NCI-H2196 (cell line): ENCODE measurements at regions not wholly inside any gene's neighbourhood (a gene's known extent, or its start where the extent isn't known, plus 50 kb on each side); places are given as distances from the start of the nearest gene placed in this dataset.
A peak's percentile ranks its signal among the peaks of the same experiment; 100 is the strongest.

Source experiments
- DNase-seq: peaks from one replicate; lab custom pipeline; 2025; ENCODE audit not compliant: unreplicated experiment; lab: John Stamatoyannopoulos, UW

- no peak for DNase-seq
These were observed 125.0 kb upstream of the JUN start for GRCh38 chr1:58908561-58909560.

- DNase-seq = no peak
These were observed 126.3 kb upstream of the JUN start for GRCh38 chr1:58909914-58910681.

GRCh38 chr1:58911841-58912499 is 128.1 kb upstream of the JUN start:
- DNase-seq = no peak

- DNase-seq = no peak
These were observed 131.1 kb upstream of the JUN start for GRCh38 chr1:58914925-58915324.

GRCh38 chr1:58917436-58917835 is 133.6 kb upstream of the JUN start:
- no peak for DNase-seq

- DNase-seq = no peak
These were observed 135.5 kb upstream of the JUN start for GRCh38 chr1:58919226-58919958.

- DNase-seq = no peak
These were observed 136.1 kb upstream of the JUN start for GRCh38 chr1:58919959-58920321.

GRCh38 chr1:58921342-58921741 is 137.5 kb upstream of the JUN start:
- DNase-seq = no peak

- DNase-seq = no peak
These were observed 137.9 kb upstream of the JUN start for GRCh38 chr1:58921751-58922150.

GRCh38 chr1:58922302-58923089 is 138.6 kb upstream of the JUN start:
- no peak for DNase-seq

- DNase-seq = no peak
These were observed 139.2 kb upstream of the JUN start for GRCh38 chr1:58923090-58923470.

GRCh38 chr1:58924016-58924565 is 140.2 kb upstream of the JUN start:
- DNase-seq = no peak

- no peak for DNase-seq
These were observed 141.0 kb upstream of the JUN start for GRCh38 chr1:58924821-58925220.

- DNase-seq = no peak
These were observed 141.4 kb upstream of the JUN start for GRCh38 chr1:58925247-58925646.

- DNase-seq = no peak
These were observed 142.3 kb upstream of the JUN start for GRCh38 chr1:58926152-58926551.

GRCh38 chr1:58927041-58927721 is 143.3 kb upstream of the JUN start:
- peak; percentile 45 for DNase-seq

- DNase-seq = no peak
These were observed 143.9 kb upstream of the JUN start for GRCh38 chr1:58927722-58928085.

GRCh38 chr1:58928514-58928913 is 144.7 kb upstream of the JUN start:
- no peak for DNase-seq

GRCh38 chr1:58929671-58930325 is 146.0 kb upstream of the JUN start:
- DNase-seq = no peak
